ENCODE measurements at regions not wholly inside any gene's neighbourhood (a gene's known extent, or its start where the extent isn't known, plus 50 kb on each side); places are given as distances from the start of the nearest gene placed in this dataset.

DNA sequence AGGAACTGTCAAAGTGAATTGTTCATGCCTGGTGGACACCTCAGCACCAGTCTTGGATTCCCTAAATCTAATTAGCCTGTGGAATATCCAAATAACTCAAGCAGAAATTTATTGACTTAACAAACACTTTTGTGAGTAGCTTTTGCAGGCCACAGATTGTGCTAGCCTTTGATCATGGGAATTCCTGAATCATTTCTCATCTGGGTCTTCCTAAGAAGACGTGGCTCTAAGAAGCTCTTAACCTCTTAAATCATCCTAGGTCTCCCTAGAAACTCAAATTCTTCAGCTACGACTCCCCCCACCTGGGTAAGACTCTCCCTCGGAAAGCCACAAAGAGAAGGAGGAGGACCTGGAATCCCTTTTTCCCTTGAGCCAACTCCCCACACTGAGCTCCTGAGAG, 53.8 kb upstream of the PSEN2 start:
- no peak for DNase-seq

DNA sequence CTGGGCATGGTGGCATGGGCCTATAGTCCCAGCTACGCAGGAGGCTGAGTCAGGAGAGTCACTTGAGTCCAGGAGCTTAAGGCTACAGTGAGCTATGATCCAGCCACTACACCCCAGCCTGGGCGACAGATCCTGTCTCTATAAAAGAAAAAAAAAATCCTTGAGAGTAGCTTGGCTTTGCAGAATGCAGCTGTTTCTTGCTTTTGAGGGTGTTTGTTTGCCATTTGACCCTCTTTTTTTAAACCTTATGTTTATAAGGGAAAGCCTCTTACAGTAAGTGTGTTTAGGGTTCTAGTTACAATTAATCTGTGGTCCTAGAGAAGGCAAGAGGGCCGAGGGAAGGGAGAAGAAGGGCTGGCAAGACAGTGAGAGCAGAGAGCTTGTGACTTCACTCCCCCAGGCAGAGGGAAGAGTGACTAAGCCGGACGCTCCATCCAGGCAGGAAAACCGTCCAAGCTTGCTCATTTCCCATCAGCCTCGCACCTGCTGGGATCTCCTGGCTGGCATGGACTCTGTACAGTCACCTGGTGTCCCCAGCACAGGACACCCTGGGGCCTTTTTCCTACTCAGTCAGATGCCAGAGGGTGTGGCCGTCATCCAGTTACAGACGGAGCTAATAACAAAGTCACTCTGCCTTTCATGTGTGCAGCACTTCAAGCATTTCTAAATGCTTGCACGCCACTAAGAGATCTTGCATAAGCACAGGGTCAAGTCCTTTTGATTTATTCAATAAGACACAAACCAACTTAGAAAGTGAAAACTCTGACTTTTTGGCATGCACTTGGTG, 55.5 kb upstream of the PSEN2 start:
- peak; percentile 64 to 88 (median 76) for DNase-seq

DNA sequence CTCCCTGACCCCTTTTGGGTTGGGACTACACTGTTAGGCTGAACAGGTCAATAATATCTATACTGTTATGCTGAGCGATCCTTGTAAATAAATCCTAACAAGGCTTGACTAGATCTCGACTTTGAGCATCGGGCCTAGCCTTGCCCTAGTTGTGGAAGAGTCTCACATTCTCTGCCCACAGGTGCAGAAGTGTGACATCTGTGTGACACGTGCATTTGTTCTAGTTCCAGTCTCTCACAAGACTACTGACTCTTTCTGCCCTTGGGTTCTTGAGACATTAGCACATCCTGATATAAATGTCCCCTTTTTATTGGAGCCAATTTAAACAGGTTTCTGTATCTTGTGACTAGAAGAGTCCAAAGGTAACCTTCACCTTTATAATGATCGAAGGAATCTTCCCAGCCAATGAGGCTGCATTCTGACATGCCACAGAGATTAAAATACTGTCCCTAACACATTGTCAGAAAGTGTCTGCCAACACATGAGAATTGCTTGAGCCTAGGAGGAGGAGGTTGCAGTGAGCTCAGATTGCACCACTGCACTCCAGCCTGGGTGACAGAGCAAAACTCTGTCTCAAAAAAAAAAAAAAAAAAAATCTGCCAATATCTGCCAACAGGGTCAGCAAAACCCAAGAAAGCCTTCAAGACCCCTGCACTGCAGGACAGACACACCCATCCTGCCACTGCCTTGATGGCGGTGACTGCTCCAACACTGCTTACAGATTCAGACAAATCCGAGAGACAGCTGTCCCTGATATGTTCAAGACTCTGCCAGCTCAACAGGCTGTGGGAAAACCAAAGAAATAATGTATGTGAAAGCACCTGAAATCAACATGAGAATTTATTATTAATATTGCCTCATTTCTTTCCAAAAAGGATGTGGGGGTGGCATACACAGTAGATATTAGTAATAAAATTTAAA, 56.5 kb upstream of the PSEN2 start:
- DNase-seq = no peak

DNA sequence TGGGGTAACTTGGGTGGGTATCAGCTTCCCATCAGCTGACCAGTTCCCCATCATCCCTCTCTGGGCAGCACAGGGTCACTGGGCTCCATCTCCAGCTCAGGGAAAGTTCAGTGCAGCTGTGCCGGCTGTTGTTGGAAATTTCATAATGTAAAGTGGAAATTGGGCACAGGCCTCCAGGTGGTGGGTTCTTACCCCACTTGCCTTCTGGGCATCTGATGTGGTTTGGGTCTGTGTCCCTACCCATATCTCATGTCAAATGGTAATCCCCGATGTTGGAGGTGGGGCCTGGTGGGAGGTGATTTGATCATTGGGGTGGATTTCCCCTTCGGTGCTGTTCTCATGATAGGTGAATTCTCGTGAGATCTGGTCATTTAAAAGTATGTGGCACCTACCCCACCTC, 59.7 kb upstream of the PSEN2 start:
- DNase-seq = no peak

DNA sequence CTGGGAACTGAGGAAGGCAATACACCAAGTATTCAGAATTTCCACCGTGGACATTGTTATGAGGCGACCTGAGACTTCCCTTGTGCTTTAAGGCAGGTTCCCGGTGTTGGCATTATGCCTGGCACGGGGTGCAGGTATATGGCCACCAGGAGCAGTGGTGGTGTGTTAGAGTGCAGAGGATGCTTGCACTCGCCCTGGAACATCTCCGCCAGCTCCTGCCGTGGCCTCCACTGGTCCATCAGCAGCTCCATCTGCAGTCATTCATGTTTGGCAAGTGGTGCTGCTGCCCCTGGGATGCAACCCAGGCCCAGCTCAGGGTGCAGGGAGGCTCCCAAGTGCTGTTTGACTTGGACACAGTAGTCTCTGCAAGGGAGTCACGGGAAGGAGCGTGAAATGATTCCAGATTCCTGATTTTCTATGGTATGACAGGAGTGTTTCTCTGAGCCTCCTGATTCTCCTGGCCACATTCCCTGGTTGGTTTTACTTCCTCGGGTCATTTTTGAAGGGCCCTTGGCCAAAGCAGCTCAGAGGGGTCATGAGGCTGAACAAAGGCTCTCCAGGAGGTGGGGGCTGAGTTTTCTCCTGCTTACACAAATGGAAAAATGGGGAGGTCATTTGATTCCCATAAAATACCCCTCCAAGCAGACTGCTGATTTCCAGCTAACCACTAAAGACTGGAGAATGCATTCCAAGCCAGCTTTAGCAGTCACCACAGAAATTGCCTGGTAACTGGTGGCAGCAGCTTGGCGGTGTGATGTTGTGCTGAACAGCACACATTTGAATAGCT, 60.4 kb upstream of the PSEN2 start:
- DNase-seq = no peak

DNA sequence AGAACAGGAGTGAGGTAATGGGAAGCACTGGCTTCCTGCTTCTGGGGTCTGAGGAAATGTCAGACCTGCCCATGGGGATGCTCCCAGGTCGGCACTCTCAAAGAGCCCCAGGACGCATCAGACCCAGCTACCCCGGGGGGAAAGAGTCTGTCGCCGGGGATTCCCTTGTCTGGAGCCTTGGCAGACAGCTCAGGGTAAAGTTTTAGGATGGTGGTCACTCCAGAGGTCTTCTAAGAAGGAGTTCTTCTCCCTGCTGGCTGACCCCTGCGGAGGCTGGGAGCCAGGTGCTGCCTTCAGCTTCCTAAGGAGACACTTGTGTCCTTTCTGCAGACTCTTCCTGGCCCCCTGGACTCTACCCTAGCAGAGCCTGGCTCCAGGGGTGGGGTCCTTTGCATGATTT, 61.9 kb upstream of the PSEN2 start:
- no peak for DNase-seq

DNA sequence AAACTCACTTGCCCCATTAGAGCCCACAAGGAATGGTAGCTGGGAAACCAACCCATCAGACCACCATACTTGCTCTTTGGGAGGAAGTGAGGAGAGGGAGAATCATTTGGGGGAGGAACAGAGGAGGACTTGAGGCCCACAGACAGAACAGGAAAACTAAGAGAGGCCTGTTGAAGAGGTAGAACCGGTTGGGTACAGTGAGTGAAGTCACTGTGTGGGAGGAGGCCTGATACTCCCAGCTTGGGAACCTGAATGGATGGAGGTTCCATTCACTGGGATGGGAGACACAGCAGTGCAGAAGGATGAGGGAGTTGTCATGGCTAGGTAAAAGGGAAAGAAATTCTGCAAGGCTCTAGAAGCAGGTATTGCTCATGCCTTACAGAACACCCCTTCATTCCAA, 63.4 kb upstream of the PSEN2 start:
- no peak for DNase-seq

DNA sequence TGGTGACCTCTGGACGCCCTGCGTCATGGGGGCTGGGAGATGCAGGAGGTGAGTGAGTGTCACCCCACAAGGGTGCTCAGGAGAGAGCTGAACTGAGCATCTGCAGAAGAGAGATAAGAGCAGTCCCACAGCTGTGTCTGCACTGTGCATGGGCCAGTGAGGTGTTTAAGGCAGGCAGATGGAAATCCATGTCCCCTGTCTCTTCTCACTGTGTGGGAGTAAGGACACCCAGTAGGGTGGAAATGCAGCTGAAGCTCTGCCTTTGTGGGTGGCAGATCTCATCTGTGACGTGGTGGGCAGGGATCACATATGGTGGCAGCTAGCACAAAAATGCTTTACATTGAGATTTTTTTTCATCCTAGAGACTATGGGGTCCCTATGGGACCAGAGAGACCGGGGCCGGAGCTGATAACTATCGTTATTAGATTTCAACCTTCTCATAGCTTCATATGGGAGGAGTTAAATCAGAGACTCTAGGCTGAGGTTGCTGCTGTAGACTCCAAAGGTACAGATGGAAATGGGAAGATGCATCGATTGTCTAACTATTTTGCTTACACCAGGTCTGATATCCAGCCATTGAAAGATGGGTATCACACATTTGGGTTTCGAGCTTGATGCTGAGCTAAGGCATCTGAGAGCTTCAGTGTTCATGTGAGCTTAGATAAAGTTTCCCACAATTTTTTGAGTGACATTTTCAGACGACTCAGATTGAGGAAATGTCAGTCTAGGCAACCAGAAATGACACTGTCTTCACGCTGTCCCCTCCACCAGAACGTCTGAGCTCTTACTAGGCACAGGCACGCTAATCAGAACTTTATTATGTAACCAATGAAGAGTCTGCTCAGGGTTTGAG, 65.3 kb upstream of the PSEN2 start:
- no peak for DNase-seq

DNA sequence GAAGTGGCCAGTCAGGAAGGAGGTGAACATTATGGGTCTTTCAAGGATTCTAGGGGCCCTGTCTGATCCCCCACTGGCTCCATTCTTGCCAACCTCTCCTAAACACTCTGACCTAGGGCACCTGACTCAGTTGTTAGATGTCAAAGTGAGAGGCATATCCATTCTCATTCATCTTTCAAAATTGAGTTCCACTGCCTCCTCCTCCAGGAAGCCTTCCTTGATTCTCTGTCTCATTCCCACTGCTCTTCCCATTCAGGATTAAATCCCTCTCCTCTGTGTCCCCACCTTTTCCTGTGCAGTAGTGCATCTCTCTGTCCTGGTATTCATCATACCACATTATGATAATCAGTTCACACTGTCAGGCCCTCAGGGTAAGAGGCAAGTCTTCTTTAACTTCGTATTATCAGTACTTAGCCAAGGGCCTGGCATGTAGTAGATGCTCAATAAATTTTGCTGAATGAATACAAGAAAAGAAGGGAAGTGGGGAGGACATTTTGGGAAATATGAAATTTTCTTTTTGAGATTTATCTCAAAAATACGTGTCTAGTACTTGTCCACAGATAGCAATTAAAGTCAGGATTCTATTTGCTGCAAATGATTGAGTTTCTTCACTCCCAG, 61.8 kb upstream of the ITPKB start:
- DNase-seq = no peak

DNA sequence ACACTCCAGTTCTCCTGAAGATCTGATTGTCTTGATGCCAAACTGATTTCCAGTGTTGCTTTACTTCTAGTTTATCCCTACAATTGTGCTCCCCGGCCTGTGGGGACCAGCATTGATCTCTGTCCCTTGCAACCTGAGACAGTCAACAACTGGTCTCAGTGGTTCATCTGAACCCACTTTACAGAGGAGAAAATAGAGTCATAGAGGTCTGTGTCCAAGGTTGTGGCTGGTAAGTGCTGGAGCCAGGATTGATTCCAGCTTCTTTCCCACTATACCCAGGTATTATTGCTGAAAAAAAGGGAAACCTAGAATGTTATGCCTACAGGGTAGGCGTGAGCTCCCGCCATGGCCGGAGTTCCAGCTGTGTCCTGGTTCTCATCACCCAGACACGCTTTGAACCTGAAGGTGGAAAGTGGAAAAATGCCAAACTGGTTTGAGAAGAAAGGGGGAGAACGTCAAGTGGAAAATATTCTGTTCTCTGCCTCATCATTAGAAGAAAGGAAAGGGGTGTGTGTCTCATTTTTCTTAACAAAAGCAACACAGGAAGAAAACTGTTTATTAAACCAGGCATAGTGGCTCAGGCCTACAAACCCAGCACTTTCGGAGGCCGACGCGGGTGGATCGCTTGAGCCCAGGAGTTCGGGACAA, 60.7 kb upstream of the ITPKB start:
- peak in 1 of 3 donors; percentile 40 for DNase-seq

DNA sequence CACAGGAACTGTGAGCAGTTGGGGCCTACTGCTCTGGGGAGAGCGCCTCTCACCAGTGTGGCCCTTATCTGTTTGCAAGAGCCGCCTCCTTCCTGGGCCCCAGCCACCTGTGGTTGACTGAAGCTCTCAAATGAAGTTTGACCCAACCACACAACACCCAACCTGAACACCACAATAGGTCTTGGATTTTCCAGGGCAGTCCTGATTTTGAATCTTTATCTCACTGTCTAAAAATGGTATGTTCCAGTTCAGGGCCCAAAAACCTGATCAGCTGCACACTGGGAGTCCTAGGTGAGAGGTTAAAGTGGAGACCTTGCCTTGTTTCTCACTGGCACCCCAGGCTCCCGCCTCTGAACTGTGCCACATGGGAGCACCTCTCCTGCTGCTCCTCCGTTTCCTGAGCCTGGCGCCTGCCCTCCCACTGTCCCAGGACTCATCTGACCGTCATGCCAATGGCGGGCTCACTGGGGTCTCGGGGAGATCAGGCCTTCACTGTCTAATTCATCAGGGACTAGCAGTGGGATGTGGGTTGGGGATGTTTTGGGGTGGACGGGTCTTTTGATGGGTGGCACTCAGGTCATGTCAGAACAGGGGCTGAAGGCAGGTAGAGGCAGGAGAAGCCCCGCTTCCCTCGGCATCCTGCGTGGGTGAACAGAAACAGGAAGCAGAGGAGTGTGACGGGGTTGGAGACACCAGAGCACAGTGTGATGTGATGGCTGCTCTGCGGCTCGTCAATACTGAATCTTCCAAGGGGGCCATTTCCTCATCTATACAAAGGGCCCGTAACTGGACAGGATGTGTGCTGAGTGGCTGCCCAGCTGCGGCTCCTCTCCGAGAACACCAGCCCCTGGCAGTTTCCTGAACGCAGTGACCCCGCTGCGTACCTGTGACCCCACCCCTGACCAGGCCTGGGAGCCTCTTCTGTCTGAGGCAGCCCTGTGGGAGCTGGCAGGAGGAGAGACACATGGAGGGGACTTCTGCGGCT, 59.6 kb upstream of the ITPKB start:
- DNase-seq = no peak

DNA sequence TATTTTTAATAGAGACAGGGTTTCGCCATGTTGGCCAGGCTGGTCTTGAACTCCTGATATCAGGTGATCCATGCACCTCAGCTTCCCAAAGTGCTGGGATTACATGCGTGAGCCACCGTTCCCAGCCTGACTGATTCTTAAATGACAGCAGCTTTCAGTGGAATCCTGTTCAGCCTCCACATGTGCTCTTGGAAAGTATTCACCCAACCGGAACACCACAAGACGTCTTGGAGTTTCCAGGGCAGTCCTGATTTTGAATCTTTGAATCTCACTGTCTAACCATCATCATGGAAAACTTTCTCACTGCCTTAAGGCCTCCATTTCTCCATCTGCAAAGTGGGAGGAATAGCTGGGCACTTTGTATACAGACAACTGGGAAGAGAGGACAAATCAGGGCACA, 58.1 kb upstream of the ITPKB start:
- no peak for DNase-seq

DNA sequence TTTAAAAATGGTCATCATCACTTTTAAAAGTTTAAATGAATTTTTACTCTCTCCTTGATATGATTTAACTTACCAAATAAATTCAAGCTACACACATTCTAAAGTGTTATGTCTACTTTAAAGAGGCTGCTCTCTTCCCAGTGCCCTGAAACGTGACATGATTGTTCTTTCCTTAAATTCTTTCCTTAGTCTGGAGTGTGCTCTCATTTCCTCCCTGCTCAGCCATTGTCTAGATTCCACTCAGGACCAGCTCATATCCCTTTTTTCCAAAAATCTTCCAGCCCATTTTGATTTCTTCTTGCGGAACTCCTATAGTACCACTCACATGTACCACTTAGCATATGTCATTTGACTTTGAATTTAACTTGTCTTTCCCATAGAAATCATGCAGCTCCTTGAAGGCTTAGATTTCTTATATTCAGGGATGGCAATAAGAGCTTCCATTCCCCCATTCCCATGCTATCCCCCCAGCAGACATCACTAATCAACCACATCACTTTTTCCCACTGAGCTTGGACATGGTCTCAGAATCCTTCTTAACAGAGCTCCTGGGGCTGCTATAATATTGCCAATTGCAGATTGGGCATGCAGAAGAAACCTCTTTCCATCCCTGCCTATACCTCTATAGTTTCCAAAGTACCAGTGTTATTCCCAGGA, 54.7 kb upstream of the ITPKB start:
- no peak for DNase-seq

DNA sequence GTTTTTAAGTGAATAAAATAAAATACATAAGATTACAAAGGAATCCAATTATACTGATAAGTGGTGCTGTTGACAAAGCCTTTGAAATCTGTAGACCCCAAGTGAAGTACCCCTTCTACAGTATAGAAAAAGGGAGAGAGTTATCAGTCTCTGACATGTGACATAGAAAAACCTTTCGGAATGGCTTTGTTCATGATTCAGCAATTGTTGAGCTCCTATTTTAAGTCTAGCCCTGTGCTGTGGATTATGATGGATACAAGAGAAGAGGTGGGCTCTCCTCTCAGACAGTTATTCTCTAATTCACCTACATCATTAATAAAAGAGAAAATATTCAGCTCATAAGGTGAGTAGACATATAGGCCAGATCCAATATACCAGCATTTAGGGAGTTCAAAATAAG, 53.3 kb upstream of the ITPKB start:
- no peak for DNase-seq

DNA sequence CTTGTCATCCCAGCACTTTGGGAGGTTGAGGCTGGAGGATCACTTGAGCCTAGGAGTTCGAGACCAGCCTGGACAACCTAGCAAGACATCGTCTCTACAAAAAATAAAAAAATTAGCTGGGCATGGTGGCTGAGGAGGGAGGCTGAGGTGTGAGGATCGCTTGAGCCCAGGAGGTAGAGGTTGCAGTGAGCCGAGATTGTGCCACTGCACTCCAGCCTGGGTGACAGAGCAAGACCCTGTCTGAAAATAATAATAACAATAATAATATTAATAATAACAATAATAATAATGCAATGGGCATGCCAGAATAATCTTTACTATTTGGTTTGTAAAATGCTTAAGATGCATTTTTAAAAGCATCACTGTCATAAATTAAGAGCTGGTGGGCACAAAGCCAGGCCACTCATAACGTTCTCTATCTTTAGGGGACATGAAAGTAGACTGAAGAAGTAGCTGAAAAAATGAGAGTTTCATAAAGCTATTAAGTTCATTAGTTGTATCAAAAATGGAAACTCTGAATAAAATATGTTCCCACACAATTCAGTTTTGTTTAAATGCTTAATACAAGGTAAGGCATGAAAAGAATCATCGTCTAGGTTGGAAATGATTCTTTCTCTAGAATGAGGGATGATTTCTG, 51.6 kb upstream of the ITPKB start:
- no peak for DNase-seq

DNA sequence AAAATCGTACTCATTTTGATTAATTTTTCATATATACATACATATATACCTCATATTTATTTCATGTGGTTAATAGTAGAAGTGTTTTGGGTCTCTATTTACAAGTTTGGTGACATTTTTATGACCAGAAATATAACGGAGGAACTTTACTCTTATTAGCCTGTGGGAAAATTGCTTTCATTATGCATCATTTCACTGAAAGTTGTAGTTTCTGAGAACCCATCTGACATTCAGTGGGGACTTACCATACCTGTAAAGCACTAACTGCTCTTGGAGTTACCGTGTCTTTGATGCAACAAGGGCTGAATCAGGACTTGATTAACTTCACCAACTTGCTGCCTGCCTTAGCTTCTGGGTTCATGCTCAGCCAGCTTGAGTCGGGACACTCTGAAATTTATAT, 49.9 kb upstream of the ITPKB start:
- no peak for DNase-seq
